H9 (cell line): ENCODE measurements at regions not wholly inside any gene's neighbourhood (a gene's known extent, or its start where the extent isn't known, plus 50 kb on each side); places are given as distances from the start of the nearest gene placed in this dataset.

Experiments used
- DNase-seq: peaks from one replicate; pipeline ENCODE4 v3.0.0-alpha.2; 2017
- H2AFZ ChIP-seq: one replicate; pipeline ENCODE4 v1.6.1; 2013; ENCODE audit warnings: mild to moderate bottlenecking, low read length, control low read depth, moderate library complexity
- H2AK5ac ChIP-seq: 2 replicates; pipeline ENCODE4 v1.6.1; 2013; ENCODE audit warnings: low read length, control low read depth, mixed read lengths; ENCODE audit not compliant: insufficient read length
- H2BK120ac ChIP-seq: one replicate; pipeline ENCODE4 v1.6.1; 2013; ENCODE audit warnings: low read depth, mild to moderate bottlenecking, low read length, control low read depth, inconsistent platforms; ENCODE audit not compliant: poor library complexity, severe bottlenecking
- H2BK12ac ChIP-seq: 2 replicates; pipeline ENCODE4 v1.6.1; 2013; ENCODE audit warnings: low read length, control low read depth, mixed read lengths, low read depth; ENCODE audit not compliant: insufficient read length
- H2BK15ac ChIP-seq: 2 replicates; pipeline ENCODE4 v1.6.1; 2013; ENCODE audit warnings: low read depth, low read length, control low read depth
- H2BK20ac ChIP-seq: one replicate; pipeline ENCODE4 v1.6.1; 2013; ENCODE audit warnings: low read depth, mild to moderate bottlenecking, low read length, control low read depth, inconsistent platforms; ENCODE audit not compliant: poor library complexity, severe bottlenecking
- H2BK5ac ChIP-seq: 2 replicates; pipeline ENCODE4 v1.6.1; 2013; ENCODE audit warnings: low read length, control low read depth, mixed read lengths; ENCODE audit not compliant: insufficient read length
- H3K14ac ChIP-seq: 2 replicates; pipeline ENCODE4 v1.6.1; 2013; ENCODE audit warnings: low read length, control low read depth; ENCODE audit not compliant: insufficient read depth
- H3K18ac ChIP-seq: 2 replicates; pipeline ENCODE4 v1.6.1; 2013; ENCODE audit warnings: low read depth, mild to moderate bottlenecking, mixed read lengths, low read length, control low read depth; ENCODE audit not compliant: insufficient read length
- H3K23ac ChIP-seq: 2 replicates; pipeline ENCODE4 v1.6.1; 2013; ENCODE audit warnings: low read length, control low read depth, mixed read lengths, low read depth; ENCODE audit not compliant: insufficient read length
- H3K23me2 ChIP-seq: 2 replicates; pipeline ENCODE4 v1.6.1; 2013; ENCODE audit warnings: low read depth, mild to moderate bottlenecking, mixed read lengths, low read length, control low read depth; ENCODE audit not compliant: insufficient read length, poor library complexity, severe bottlenecking
- H3K27ac ChIP-seq: 2 replicates; pipeline ENCODE4 v1.5.1; 2013; ENCODE audit warnings: low read length, control low read depth, mixed read lengths, low read depth; ENCODE audit not compliant: insufficient read length
- H3K27me3 ChIP-seq: 2 replicates; pipeline ENCODE4 v1.6.1; 2013; ENCODE audit warnings: low read length, control low read depth, inconsistent platforms; ENCODE audit not compliant: insufficient read depth
- H3K4ac ChIP-seq: 2 replicates; pipeline ENCODE4 v1.6.1; 2013; ENCODE audit warnings: low read depth, mild to moderate bottlenecking, control low read depth, inconsistent platforms, low read length, moderate library complexity
- H3K4me1 ChIP-seq: 2 replicates; pipeline ENCODE4 v1.6.1; 2013; ENCODE audit warnings: low read length, control low read depth, inconsistent platforms; ENCODE audit not compliant: insufficient read depth
- H3K4me2 ChIP-seq: 2 replicates; pipeline ENCODE4 v1.6.1; 2013; ENCODE audit warnings: low read length, control low read depth, mixed read lengths; ENCODE audit not compliant: insufficient read length, insufficient read depth
- H3K56ac ChIP-seq: 2 replicates; pipeline ENCODE4 v1.6.1; 2013; ENCODE audit warnings: low read depth, mild to moderate bottlenecking, mixed read lengths, low read length, control low read depth; ENCODE audit not compliant: insufficient read length
- H3K79me1 ChIP-seq: 2 replicates; pipeline ENCODE4 v1.6.1; 2013; ENCODE audit warnings: low read depth, mild to moderate bottlenecking, moderate library complexity, low read length, control low read depth, inconsistent platforms; ENCODE audit not compliant: insufficient read depth, poor library complexity, severe bottlenecking
- H3K79me2 ChIP-seq: 2 replicates; pipeline ENCODE4 v1.6.1; 2013; ENCODE audit warnings: low read length, control low read depth, inconsistent platforms; ENCODE audit not compliant: insufficient read depth
- H3K9ac ChIP-seq: 2 replicates; pipeline ENCODE4 v1.6.1; 2013; ENCODE audit warnings: low read length, control low read depth, mixed read lengths; ENCODE audit not compliant: insufficient read length; ENCODE audit errors: extremely low read depth
- H3K9me3 ChIP-seq: one replicate; pipeline ENCODE4 v1.6.1; 2013; ENCODE audit warnings: low read depth, low read length, inconsistent platforms; ENCODE audit not compliant: control insufficient read depth
- H3T11ph ChIP-seq: one replicate; pipeline ENCODE4 v1.6.1; 2013; ENCODE audit warnings: mild to moderate bottlenecking, low read length, control low read depth, inconsistent platforms
- H4K20me1 ChIP-seq: one replicate; pipeline ENCODE4 v1.6.1; 2013; ENCODE audit not compliant: control insufficient read depth, insufficient read length, insufficient read depth
- H4K5ac ChIP-seq: 2 replicates; pipeline ENCODE4 v1.6.1; 2013; ENCODE audit warnings: low read depth, mild to moderate bottlenecking, mixed read lengths, low read length, control low read depth; ENCODE audit not compliant: insufficient read length
- H4K8ac ChIP-seq: replicated peaks from 2 replicates; pipeline ENCODE4 v1.6.1; 2013; ENCODE audit warnings: low read length, control low read depth, mixed read lengths, low read depth; ENCODE audit not compliant: insufficient read length
- H4K91ac ChIP-seq: 2 replicates; pipeline ENCODE4 v1.6.1; 2013; ENCODE audit warnings: low read depth, mild to moderate bottlenecking, moderate library complexity, mixed read lengths, low read length, control low read depth; ENCODE audit not compliant: insufficient read length
- H3K27ac Mint-ChIP-seq, 3 experiments: 2 replicates in 2 of 3; 3 replicates in 1 of 3; pipeline ENCODE4 v1.8.0; 2020 to 2021; ENCODE audit warnings: mixed read lengths in 3 of 3, mild to moderate bottlenecking in 1 of 3, moderate library complexity in 1 of 3
- H3K27me3 Mint-ChIP-seq: 2 replicates; pipeline ENCODE4 v1.8.0; 2021; ENCODE audit warnings: low read depth, mild to moderate bottlenecking, moderate library complexity, mixed read lengths
- H3K36me3 Mint-ChIP-seq, 3 experiments: 2 replicates in 2 of 3; 3 replicates in 1 of 3; pipeline ENCODE4 v1.8.0; 2020 to 2021; ENCODE audit warnings: low read depth in 3 of 3, mixed read lengths in 3 of 3; ENCODE audit not compliant: insufficient read depth in 1 of 3
- H3K4me1 Mint-ChIP-seq, 2 experiments: 2 replicates each; pipeline ENCODE4 v1.8.0; 2020; ENCODE audit warnings: mixed read lengths in 2 of 2
- H3K4me3 Mint-ChIP-seq, 2 experiments: 2 replicates in 1 of 2; 3 replicates in 1 of 2; pipeline ENCODE4 v1.8.0; 2020 to 2021; ENCODE audit warnings: mild to moderate bottlenecking in 2 of 2, mixed read lengths in 2 of 2, moderate library complexity in 1 of 2
- H3K9me3 Mint-ChIP-seq, 2 experiments: 2 replicates in 1 of 2; 3 replicates in 1 of 2; pipeline ENCODE4 v1.8.0; 2020; ENCODE audit warnings: mild to moderate bottlenecking in 2 of 2, mixed read lengths in 2 of 2, moderate library complexity in 1 of 2
- TF ChIP-seq, protein P1 (sequence below): fragments of 200-600 bp; sonication (generic); conservative IDR thresholded peaks from 3 replicates; pipeline ENCODE4 v1.8.0; 2021; ENCODE audit warnings: antibody characterized with exemption, mild to moderate bottlenecking

DNA sequence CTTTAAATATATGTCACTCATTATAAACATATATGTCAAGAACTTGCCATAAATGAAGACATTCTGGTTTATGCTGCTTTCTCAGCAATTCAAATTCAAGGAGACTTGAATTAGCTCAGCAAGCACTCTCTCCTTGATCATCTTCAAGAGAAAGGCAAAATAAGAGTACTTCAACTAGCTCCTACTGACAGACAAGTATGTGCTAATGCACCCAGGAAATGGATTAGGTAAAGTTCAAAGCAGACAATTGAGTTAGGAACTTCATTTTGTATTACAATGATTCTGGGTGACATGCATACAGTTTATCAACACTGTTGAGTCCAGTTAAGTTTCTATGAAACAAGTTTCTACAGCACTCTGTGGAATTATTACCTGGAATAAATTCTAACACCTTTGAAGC, 455.9 kb upstream of the USP15 start:
- Mint-ChIP-seq H3K27ac (no peak overlapping the region), H3K4me3 (no peak overlapping the region), H3K36me3 (peaks cover 11 to 29% (median 24%) of the 10 kb centered on the region in 3 experiments), H3K27me3 (no peaks in the 10 kb centered on the region), H3K4me1 (peaks cover 8 to 12% of the 10 kb centered on the region in 2 experiments; a peak in 3 of 4 replicates), H3K9me3 (peaks cover 29 to 31% of the 10 kb centered on the region in 2 experiments)
- Histone ChIP-seq H3K79me2 (no peaks in the 10 kb centered on the region), H2AFZ (no peak overlapping the region), H4K91ac (no peak overlapping the region), H2BK12ac (no peak overlapping the region), H2BK20ac (no peak overlapping the region), H3K9me3 (no peaks in the 10 kb centered on the region), H3K4me1 (no peaks in the 10 kb centered on the region), H2BK5ac (no peak overlapping the region), H3K79me1 (no peaks in the 10 kb centered on the region), H3K27ac (no peak overlapping the region), H4K8ac (no peak overlapping the region), H2BK15ac (no peak overlapping the region), H2BK120ac (no peak overlapping the region), H4K20me1 (no peaks in the 10 kb centered on the region), H3K4ac (no peak overlapping the region), H3K4me2 (no peak overlapping the region), H3K27me3 (no peaks in the 10 kb centered on the region), H3K14ac (no peak overlapping the region), H3K18ac (no peak overlapping the region), H3K56ac (no peak overlapping the region), H3K23me2 (no peaks in the 10 kb centered on the region), H4K5ac (no peak overlapping the region), H3T11ph (no peak overlapping the region), H2AK5ac (no peak overlapping the region), H3K9ac (no peak overlapping the region), H3K23ac (no peak overlapping the region)
- TF ChIP-seq, protein P1, sequence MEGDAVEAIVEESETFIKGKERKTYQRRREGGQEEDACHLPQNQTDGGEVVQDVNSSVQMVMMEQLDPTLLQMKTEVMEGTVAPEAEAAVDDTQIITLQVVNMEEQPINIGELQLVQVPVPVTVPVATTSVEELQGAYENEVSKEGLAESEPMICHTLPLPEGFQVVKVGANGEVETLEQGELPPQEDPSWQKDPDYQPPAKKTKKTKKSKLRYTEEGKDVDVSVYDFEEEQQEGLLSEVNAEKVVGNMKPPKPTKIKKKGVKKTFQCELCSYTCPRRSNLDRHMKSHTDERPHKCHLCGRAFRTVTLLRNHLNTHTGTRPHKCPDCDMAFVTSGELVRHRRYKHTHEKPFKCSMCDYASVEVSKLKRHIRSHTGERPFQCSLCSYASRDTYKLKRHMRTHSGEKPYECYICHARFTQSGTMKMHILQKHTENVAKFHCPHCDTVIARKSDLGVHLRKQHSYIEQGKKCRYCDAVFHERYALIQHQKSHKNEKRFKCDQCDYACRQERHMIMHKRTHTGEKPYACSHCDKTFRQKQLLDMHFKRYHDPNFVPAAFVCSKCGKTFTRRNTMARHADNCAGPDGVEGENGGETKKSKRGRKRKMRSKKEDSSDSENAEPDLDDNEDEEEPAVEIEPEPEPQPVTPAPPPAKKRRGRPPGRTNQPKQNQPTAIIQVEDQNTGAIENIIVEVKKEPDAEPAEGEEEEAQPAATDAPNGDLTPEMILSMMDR, result no peak
- no peak for DNase-seq
